ENCODE measurements at regions not wholly inside any gene's neighbourhood (a gene's known extent, or its start where the extent isn't known, plus 50 kb on each side); places are given as distances from the start of the nearest gene placed in this dataset.

GRCh38 chr16:61296305-61296704 is 739.9 kb downstream of the CDH8 start:
- Histone ChIP-seq H4K20me1 (no peaks in the 10 kb centered on the region), H3K9me3 (no peaks in the 10 kb centered on the region), H3K4me3 (no peak overlapping the region), H3K4me2 (no peak overlapping the region), H3K9ac (no peak overlapping the region), H3K36me3 (no peaks in the 10 kb centered on the region), H3K27me3 (no peaks in the 10 kb centered on the region), H3K4me1 (no peaks in the 10 kb centered on the region), H3K27ac (no peak overlapping the region)
- TF ChIP-seq Cebpa-rat (IDR thresholded peaks at IDR 0.05), result no peak

GRCh38 chr16:61295311-61295710 is 740.9 kb downstream of the CDH8 start:
- Histone ChIP-seq H3K4me1 (no peaks in the 10 kb centered on the region), H3K9ac (no peak overlapping the region), H3K9me3 (no peaks in the 10 kb centered on the region), H3K36me3 (no peaks in the 10 kb centered on the region), H3K27ac (no peak overlapping the region), H3K27me3 (no peaks in the 10 kb centered on the region), H4K20me1 (no peaks in the 10 kb centered on the region), H3K4me2 (no peak overlapping the region), H3K4me3 (no peak overlapping the region)
- TF ChIP-seq Cebpa-rat (IDR thresholded peaks at IDR 0.05), result no peak

- Histone ChIP-seq H3K4me2 (peak overlapping the region; percentile 12; the same call in 1 of the 2 replicates), H3K9ac (no peak overlapping the region), H3K9me3 (no peaks in the 10 kb centered on the region), H3K4me3 (no peak overlapping the region), H3K4me1 (peaks cover 7% of the 10 kb centered on the region; the same call in 1 of the 2 replicates), H4K20me1 (no peaks in the 10 kb centered on the region), H3K27me3 (no peaks in the 10 kb centered on the region), H3K36me3 (no peaks in the 10 kb centered on the region), H3K27ac (no peak overlapping the region)
- TF ChIP-seq Cebpa-rat (IDR thresholded peaks at IDR 0.05), result no peak
These were observed 747.1 kb downstream of the CDH8 start for GRCh38 chr16:61289141-61289540.

GRCh38 chr16:61277849-61278248 is 758.4 kb downstream of the CDH8 start:
- H4K20me1 ChIP-seq, result no peaks in the 10 kb centered on the region
- H3K9ac ChIP-seq, result no peak overlapping the region
- no peaks in the 10 kb centered on the region for H3K9me3 ChIP-seq
- H3K27ac ChIP-seq, result no peak overlapping the region
- H3K27me3 ChIP-seq, result no peaks in the 10 kb centered on the region
- TF ChIP-seq Cebpa-rat (IDR thresholded peaks at IDR 0.05), result no peak
- no peaks in the 10 kb centered on the region for H3K4me1 ChIP-seq
- no peaks in the 10 kb centered on the region for H3K36me3 ChIP-seq
- H3K4me3 ChIP-seq, result no peak overlapping the region
- H3K4me2 ChIP-seq, result no peak overlapping the region

GRCh38 chr16:61274211-61274610 is 762.0 kb downstream of the CDH8 start:
- no peaks in the 10 kb centered on the region for H3K36me3 ChIP-seq
- no peaks in the 10 kb centered on the region for H3K4me1 ChIP-seq
- H4K20me1 ChIP-seq, result no peaks in the 10 kb centered on the region
- no peaks in the 10 kb centered on the region for H3K27me3 ChIP-seq
- H3K9ac ChIP-seq, result no peak overlapping the region
- no peak for TF ChIP-seq Cebpa-rat (IDR thresholded peaks at IDR 0.05)
- H3K4me3 ChIP-seq, result no peak overlapping the region
- no peak overlapping the region for H3K27ac ChIP-seq
- no peak overlapping the region for H3K4me2 ChIP-seq
- H3K9me3 ChIP-seq, result no peaks in the 10 kb centered on the region

- H3K9ac ChIP-seq, result no peak overlapping the region
- no peak overlapping the region for H3K4me3 ChIP-seq
- no peaks in the 10 kb centered on the region for H3K4me1 ChIP-seq
- no peaks in the 10 kb centered on the region for H3K36me3 ChIP-seq
- no peak overlapping the region for H3K27ac ChIP-seq
- H3K4me2 ChIP-seq, result no peak overlapping the region
- TF ChIP-seq Cebpa-rat (IDR thresholded peaks at IDR 0.05), result no peak
- no peaks in the 10 kb centered on the region for H3K27me3 ChIP-seq
- no peaks in the 10 kb centered on the region for H4K20me1 ChIP-seq
- H3K9me3 ChIP-seq, result no peaks in the 10 kb centered on the region
These were observed 765.5 kb downstream of the CDH8 start for GRCh38 chr16:61270726-61271125.

- no peak overlapping the region for H3K9ac ChIP-seq
- no peaks in the 10 kb centered on the region for H3K36me3 ChIP-seq
- H4K20me1 ChIP-seq, result no peaks in the 10 kb centered on the region
- H3K4me2 ChIP-seq, result no peak overlapping the region
- H3K4me3 ChIP-seq, result no peak overlapping the region
- no peaks in the 10 kb centered on the region for H3K4me1 ChIP-seq
- no peak overlapping the region for H3K27ac ChIP-seq
- no peak for TF ChIP-seq Cebpa-rat (IDR thresholded peaks at IDR 0.05)
- no peaks in the 10 kb centered on the region for H3K9me3 ChIP-seq
- H3K27me3 ChIP-seq, result no peaks in the 10 kb centered on the region
These were observed 772.8 kb downstream of the CDH8 start for GRCh38 chr16:61263400-61263799.

GRCh38 chr16:61261315-61261714 is 774.9 kb downstream of the CDH8 start:
- no peaks in the 10 kb centered on the region for H3K36me3 ChIP-seq
- no peak overlapping the region for H3K4me2 ChIP-seq
- H3K27ac ChIP-seq, result no peak overlapping the region
- no peak overlapping the region for H3K9ac ChIP-seq
- no peaks in the 10 kb centered on the region for H4K20me1 ChIP-seq
- TF ChIP-seq Cebpa-rat (IDR thresholded peaks at IDR 0.05), result no peak
- H3K9me3 ChIP-seq, result no peaks in the 10 kb centered on the region
- no peak overlapping the region for H3K4me3 ChIP-seq
- no peaks in the 10 kb centered on the region for H3K4me1 ChIP-seq
- H3K27me3 ChIP-seq, result no peaks in the 10 kb centered on the region

GRCh38 chr16:61246592-61246991 is 789.6 kb downstream of the CDH8 start:
- H4K20me1 ChIP-seq, result no peaks in the 10 kb centered on the region
- no peak overlapping the region for H3K4me2 ChIP-seq
- H3K4me3 ChIP-seq, result no peak overlapping the region
- H3K36me3 ChIP-seq, result no peaks in the 10 kb centered on the region
- no peaks in the 10 kb centered on the region for H3K9me3 ChIP-seq
- TF ChIP-seq Cebpa-rat (IDR thresholded peaks at IDR 0.05), result no peak
- no peak overlapping the region for H3K9ac ChIP-seq
- H3K27ac ChIP-seq, result no peak overlapping the region
- no peaks in the 10 kb centered on the region for H3K27me3 ChIP-seq
- H3K4me1 ChIP-seq, result no peaks in the 10 kb centered on the region

- H4K20me1 ChIP-seq, result no peaks in the 10 kb centered on the region
- H3K9ac ChIP-seq, result no peak overlapping the region
- H3K36me3 ChIP-seq, result no peaks in the 10 kb centered on the region
- H3K4me1 ChIP-seq, result no peaks in the 10 kb centered on the region
- H3K9me3 ChIP-seq, result no peaks in the 10 kb centered on the region
- H3K27ac ChIP-seq, result no peak overlapping the region
- TF ChIP-seq Cebpa-rat (IDR thresholded peaks at IDR 0.05), result no peak
- no peak overlapping the region for H3K4me3 ChIP-seq
- no peak overlapping the region for H3K4me2 ChIP-seq
- no peaks in the 10 kb centered on the region for H3K27me3 ChIP-seq
These were observed 792.3 kb downstream of the CDH8 start for GRCh38 chr16:61243954-61244353.

GRCh38 chr16:61237884-61238485 is 798.3 kb downstream of the CDH8 start:
- Histone ChIP-seq H3K27me3 (no peaks in the 10 kb centered on the region), H3K4me1 (no peaks in the 10 kb centered on the region), H3K4me3 (no peak overlapping the region), H4K20me1 (no peaks in the 10 kb centered on the region), H3K27ac (no peak overlapping the region), H3K4me2 (no peak overlapping the region), H3K9me3 (no peaks in the 10 kb centered on the region), H3K9ac (no peak overlapping the region), H3K36me3 (no peaks in the 10 kb centered on the region)
- TF ChIP-seq Cebpa-rat (IDR thresholded peaks at IDR 0.05), result no peak
